ENCODE measurements at regions not wholly inside any gene's neighbourhood (a gene's known extent, or its start where the extent isn't known, plus 50 kb on each side); places are given as distances from the start of the nearest gene placed in this dataset.

DNA sequence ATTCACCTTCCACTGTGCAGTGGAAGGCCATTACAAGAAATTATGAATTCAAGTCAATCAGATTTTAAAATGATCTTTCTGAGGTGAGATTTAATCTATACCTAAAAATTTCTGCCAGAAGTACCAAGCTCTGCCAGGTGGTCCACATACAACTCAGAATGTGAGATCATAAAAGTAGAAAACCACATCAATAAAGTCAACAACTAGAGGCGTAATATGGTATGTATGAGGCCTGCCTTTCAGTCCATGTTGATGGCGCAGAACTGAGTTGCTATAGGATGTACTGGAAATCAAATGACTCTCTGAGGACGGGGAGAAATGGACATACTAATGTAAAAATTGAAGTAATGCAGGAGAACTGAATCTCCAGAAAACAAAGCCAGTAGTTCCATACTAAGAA is 163.8 kb upstream of the FBXL4 start:
- TF ChIP-seq, protein P1, sequence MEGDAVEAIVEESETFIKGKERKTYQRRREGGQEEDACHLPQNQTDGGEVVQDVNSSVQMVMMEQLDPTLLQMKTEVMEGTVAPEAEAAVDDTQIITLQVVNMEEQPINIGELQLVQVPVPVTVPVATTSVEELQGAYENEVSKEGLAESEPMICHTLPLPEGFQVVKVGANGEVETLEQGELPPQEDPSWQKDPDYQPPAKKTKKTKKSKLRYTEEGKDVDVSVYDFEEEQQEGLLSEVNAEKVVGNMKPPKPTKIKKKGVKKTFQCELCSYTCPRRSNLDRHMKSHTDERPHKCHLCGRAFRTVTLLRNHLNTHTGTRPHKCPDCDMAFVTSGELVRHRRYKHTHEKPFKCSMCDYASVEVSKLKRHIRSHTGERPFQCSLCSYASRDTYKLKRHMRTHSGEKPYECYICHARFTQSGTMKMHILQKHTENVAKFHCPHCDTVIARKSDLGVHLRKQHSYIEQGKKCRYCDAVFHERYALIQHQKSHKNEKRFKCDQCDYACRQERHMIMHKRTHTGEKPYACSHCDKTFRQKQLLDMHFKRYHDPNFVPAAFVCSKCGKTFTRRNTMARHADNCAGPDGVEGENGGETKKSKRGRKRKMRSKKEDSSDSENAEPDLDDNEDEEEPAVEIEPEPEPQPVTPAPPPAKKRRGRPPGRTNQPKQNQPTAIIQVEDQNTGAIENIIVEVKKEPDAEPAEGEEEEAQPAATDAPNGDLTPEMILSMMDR (conservative IDR thresholded peaks at IDR 0.05; ENCODE audit: low read depth, low read length), result no peak
- TF ChIP-seq EZH2 (IDR thresholded peaks at IDR 0.05; ENCODE audit: borderline replicate concordance, low read depth, low read length, poor library complexity, severe bottlenecking), result no peak

Data from A673 (cell line).